ENCODE measurements at regions not wholly inside any gene's neighbourhood (a gene's known extent, or its start where the extent isn't known, plus 50 kb on each side); places are given as distances from the start of the nearest gene placed in this dataset.

DNA sequence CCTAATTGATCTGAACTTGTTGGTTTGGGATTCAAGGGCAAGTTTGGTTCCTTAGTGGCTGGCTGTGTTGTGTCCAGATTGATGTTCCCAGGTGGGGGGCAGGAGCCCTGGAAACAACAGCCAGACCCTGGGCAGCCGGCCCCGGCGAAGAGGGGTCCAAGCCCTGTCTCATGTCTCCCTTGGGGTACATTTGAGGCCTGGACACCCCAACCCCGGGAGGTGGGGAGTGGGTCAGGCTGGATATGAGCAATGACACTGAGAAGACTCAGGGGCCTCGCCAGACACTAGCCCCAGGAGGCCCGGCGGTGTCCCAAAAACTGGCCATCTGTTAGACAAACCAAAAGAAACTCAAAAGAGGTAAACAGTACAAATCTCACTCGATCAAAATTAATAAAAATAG lies 79.6 kb downstream of the YTHDF1 start:
- FAIRE-seq, result no peak

More for the DNA sequence above, 79.6 kb downstream of the YTHDF1 start:
- BruUV-seq (replicated peaks), result no TSS peak
- Histone ChIP-seq H3K36me3 (ENCODE audit: control insufficient read depth in 2 of 2, extremely low read depth in 1 of 2, insufficient read depth in 2 of 2, low read length in 2 of 2) (no peaks in the 10 kb centered on the region), H3K27me3 (ENCODE audit: control insufficient read depth in 2 of 2, insufficient read depth in 2 of 2, low read length in 2 of 2) (no peaks in the 10 kb centered on the region), H3K4me3 (replicated peaks in 1 of 3; ENCODE audit: insufficient read depth in 1 of 3, low read depth in 1 of 3, low read length in 3 of 3) (no peak overlapping the region), H3K79me2 (ENCODE audit: control insufficient read depth, insufficient read depth, low read length) (no peaks in the 10 kb centered on the region), H3K4me2 (ENCODE audit: insufficient read depth, low read length) (no peak overlapping the region), H3K9ac (replicated peaks; ENCODE audit: extremely low read depth, insufficient read depth, low read length) (no peak overlapping the region), H3K9me1 (replicated peaks; ENCODE audit: control insufficient read depth, extremely low read depth, insufficient read depth, low read length) (no peaks in the 10 kb centered on the region), H3K9me3 (replicated peaks; ENCODE audit: control insufficient read depth, insufficient read depth, low read length) (no peaks in the 10 kb centered on the region), H3K4me1 (ENCODE audit: control insufficient read depth, extremely low read depth, insufficient read depth, low read length) (no peaks in the 10 kb centered on the region), H4K20me1 (replicated peaks; ENCODE audit: control insufficient read depth, extremely low read depth, insufficient read depth, low read length) (no peaks in the 10 kb centered on the region), H3K27ac (ENCODE audit: insufficient read depth, low read depth, low read length) (no peak overlapping the region), H2AFZ (ENCODE audit: low read depth, low read length) (no peak overlapping the region)
- ChIA-PET CTCF (no interaction called here), POLR2A (no interaction called here)
- TF ChIP-seq POLR2A (IDR thresholded peaks at IDR 0.05; ENCODE audit: low read depth, low read length) (no peak), MAX (IDR thresholded peaks at IDR 0.05; ENCODE audit: insufficient read depth, insufficient read length) (no peak), JUN (IDR thresholded peaks at IDR 0.05; ENCODE audit: borderline replicate concordance, insufficient read depth, insufficient read length, low read depth) (no peak), MYC (IDR thresholded peaks at IDR 0.05; ENCODE audit: low read depth, low read length) (no peak), EZH2 (IDR thresholded peaks at IDR 0.05; ENCODE audit: borderline replicate concordance, low read depth, low read length, severe bottlenecking) (no peak), GATA2 (IDR thresholded peaks at IDR 0.05; ENCODE audit: insufficient read depth, insufficient read length, low read depth, low read length) (no peak), FOS (IDR thresholded peaks at IDR 0.05; ENCODE audit: borderline replicate concordance, insufficient read depth, low read length) (no peak), POLR2AphosphoS5 (IDR thresholded peaks at IDR 0.05; ENCODE audit: insufficient read depth, low read depth, low read length) (no peak)
- TF ChIP-seq, protein P1, sequence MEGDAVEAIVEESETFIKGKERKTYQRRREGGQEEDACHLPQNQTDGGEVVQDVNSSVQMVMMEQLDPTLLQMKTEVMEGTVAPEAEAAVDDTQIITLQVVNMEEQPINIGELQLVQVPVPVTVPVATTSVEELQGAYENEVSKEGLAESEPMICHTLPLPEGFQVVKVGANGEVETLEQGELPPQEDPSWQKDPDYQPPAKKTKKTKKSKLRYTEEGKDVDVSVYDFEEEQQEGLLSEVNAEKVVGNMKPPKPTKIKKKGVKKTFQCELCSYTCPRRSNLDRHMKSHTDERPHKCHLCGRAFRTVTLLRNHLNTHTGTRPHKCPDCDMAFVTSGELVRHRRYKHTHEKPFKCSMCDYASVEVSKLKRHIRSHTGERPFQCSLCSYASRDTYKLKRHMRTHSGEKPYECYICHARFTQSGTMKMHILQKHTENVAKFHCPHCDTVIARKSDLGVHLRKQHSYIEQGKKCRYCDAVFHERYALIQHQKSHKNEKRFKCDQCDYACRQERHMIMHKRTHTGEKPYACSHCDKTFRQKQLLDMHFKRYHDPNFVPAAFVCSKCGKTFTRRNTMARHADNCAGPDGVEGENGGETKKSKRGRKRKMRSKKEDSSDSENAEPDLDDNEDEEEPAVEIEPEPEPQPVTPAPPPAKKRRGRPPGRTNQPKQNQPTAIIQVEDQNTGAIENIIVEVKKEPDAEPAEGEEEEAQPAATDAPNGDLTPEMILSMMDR (IDR thresholded peaks at IDR 0.05; ENCODE audit: extremely low read depth in 1 of 2, insufficient read depth in 1 of 2, low read depth in 1 of 2, low read length in 2 of 2), result no peak
- dilution Hi-C loops (cut with MboI; ENCODE audit: extremely low pct_ligation_motif_present, low sequenced_read_pairs) (no loop called here), intact Hi-C loops (cut with micrococcal nuclease) (no loop called here)
- no peak for DNase-seq (ENCODE audit: low read depth, low spot score)
